ENCODE measurements at regions not wholly inside any gene's neighbourhood (a gene's known extent, or its start where the extent isn't known, plus 50 kb on each side); places are given as distances from the start of the nearest gene placed in this dataset.
A peak's percentile ranks its signal among the peaks of the same experiment; 100 is the strongest.
"Not testable (repeated sequence)": the region's sequence is repeated elsewhere in the genome, so short reads cannot be mapped to it uniquely, and the experiment has no call there.

- Mint-ChIP-seq H3K27me3 (peaks cover 9 to 19% (median 16%) of the 10 kb centered on the region in 3 donors), H3K4me3 (peak overlapping the region in 6 of 8 donors; percentile 7 to 68 (median 39)), H3K36me3 (no peaks in the 10 kb centered on the region), H3K4me1 (peaks cover 13 to 15% (median 14%) of the 10 kb centered on the region in 3 donors), H3K9me3 (no peaks in the 10 kb centered on the region), H3K27ac (peak overlapping the region in 2 of 6 donors; percentile 60 to 90)
- peak; percentile 23 to 35 for ATAC-seq (ENCODE audit: low read depth in 2 of 2)
- peak; percentile 6 for DNase-seq
Observed at GRCh38 chr6:22146931-22147701, 149.7 kb downstream of the PRL start.

DNA sequence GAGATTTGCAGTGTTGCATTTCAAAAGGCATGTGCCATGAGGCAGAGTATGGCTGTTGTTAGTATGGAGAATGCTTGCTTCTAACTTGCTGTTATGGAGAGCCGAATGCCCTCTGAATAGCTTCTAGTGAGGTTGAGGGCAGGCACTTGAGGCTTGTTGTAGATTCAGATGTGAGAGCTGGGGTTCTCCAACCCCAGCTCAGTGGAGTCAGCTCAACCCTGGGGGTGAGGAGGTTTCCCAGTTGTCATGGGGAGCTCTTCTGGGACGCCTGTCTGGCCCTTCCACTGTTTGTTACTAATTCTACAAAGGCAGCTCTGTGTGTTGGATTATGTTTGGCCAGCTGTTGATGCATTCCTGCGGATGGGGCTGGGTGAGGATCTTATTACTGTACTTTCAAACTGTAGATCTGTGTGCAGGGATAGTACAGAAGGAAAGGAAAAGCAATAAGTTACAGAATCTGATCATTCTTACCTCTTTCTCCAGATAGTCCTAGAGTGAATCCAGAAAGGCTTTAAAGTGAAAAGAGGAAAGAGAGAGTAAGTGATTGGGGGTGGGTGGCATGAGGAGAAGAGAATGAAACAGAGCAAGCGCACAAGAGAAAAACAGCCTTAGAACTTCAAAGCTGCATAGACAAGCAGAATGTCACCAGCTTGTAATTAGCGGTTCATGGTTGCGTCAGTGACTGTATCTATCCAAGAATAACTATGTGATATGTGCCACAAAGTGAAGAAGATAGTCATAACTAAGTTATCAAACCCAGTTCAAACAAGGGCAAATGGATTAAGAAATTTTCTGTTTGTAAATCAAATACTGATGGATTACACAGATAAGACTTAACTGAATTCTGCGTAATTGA lies 148.7 kb downstream of the PRL start:
- peak overlapping the region in 1 of 6 donors; percentile 1 for H3K27ac Mint-ChIP-seq

GRCh38 chr6:22149096-22149495 lies 147.7 kb downstream of the PRL start:
- no peak for ATAC-seq (ENCODE audit: low read depth in 2 of 2)
- Mint-ChIP-seq H3K9me3 (no peaks in the 10 kb centered on the region), H3K27me3 (peaks cover 9 to 19% (median 16%) of the 10 kb centered on the region in 3 donors), H3K4me3 (no peak overlapping the region), H3K27ac (no peak overlapping the region), H3K4me1 (peaks cover 21 to 25% (median 22%) of the 10 kb centered on the region in 3 donors), H3K36me3 (no peaks in the 10 kb centered on the region)
- DNase-seq: no peak

More for the DNA sequence above, 148.7 kb downstream of the PRL start:
- no peak for ATAC-seq (ENCODE audit: low read depth in 2 of 2)
- Mint-ChIP-seq H3K4me1 (peaks cover 14 to 18% (median 15%) of the 10 kb centered on the region in 3 donors), H3K36me3 (no peaks in the 10 kb centered on the region), H3K4me3 (no peak overlapping the region), H3K9me3 (no peaks in the 10 kb centered on the region), H3K27me3 (peaks cover 9 to 19% (median 16%) of the 10 kb centered on the region in 3 donors)
- DNase-seq: no peak

- ATAC-seq (ENCODE audit: low read depth in 2 of 2) (peak in 1 of 2 donors; percentile 34), DNase-seq (no peak)
- Mint-ChIP-seq H3K36me3 (no peaks in the 10 kb centered on the region), H3K4me3 (no peak overlapping the region), H3K9me3 (no peaks in the 10 kb centered on the region), H3K4me1 (peaks cover 26 to 28% (median 27%) of the 10 kb centered on the region in 3 donors), H3K27ac (no peak overlapping the region), H3K27me3 (peaks cover 9 to 19% (median 16%) of the 10 kb centered on the region in 3 donors)
Observed at GRCh38 chr6:22149501-22150367, 147.1 kb downstream of the PRL start.

DNA sequence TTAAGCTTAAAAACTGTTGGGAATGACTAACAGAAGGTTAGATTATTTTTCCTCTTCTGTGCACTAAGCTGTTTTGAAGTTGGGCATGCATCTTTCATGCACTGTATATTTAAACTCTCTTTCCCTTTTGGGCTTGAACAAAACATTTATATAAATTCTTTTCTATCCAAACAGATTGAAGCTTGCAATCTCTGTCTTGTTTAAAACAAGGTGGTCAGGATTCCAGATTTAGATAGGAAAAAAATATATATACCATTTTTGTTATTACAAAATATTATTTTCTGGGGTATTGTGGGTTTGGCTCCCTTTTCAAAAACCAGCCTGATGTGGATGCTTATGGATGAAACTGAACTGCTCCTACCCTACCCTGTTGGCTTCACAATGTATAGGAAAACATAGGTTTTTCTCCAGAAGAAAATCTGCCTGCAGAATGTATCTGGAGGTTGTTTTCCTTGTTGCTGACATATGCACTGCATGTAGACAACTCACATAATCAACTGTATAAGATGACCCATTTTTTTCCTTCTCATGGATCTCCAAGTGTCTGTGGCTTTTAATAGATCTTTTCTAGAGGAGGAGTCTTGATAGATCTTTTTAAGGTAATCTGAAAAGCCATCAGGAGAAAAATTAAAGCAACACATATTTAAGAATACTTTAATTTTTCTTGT lies 146.3 kb downstream of the PRL start:
- no peaks in the 10 kb centered on the region for H3K36me3 Mint-ChIP-seq
- DNase-seq (no peak), ATAC-seq (ENCODE audit: low read depth in 2 of 2) (no peak)
- H3K4me1 Mint-ChIP-seq: peaks cover 26 to 34% (median 29%) of the 10 kb centered on the region in 3 donors
- H3K27me3 Mint-ChIP-seq: peaks cover 9 to 19% (median 16%) of the 10 kb centered on the region in 3 donors
- no peak overlapping the region for H3K27ac Mint-ChIP-seq
- H3K9me3 Mint-ChIP-seq: no peaks in the 10 kb centered on the region
- no peak overlapping the region for H3K4me3 Mint-ChIP-seq

GRCh38 chr6:22151892-22152291 lies 144.9 kb downstream of the PRL start:
- no peak for ATAC-seq (ENCODE audit: low read depth in 2 of 2)
- no peak for DNase-seq
- Mint-ChIP-seq H3K4me3 (no peak overlapping the region), H3K4me1 (peaks cover 23 to 34% (median 24%) of the 10 kb centered on the region in 3 donors), H3K27me3 (peaks cover 9 to 15% (median 14%) of the 10 kb centered on the region in 3 donors), H3K9me3 (no peaks in the 10 kb centered on the region), H3K36me3 (no peaks in the 10 kb centered on the region), H3K27ac (no peak overlapping the region)

- peaks cover 14 to 25% (median 18%) of the 10 kb centered on the region in 3 donors for H3K4me1 Mint-ChIP-seq
- ATAC-seq (ENCODE audit: low read depth in 2 of 2) (no peak), DNase-seq (no peak)
- peak overlapping the region in 1 of 6 donors; percentile 19 for H3K27ac Mint-ChIP-seq
- H3K36me3 Mint-ChIP-seq: no peaks in the 10 kb centered on the region
- H3K4me3 Mint-ChIP-seq: no peak overlapping the region
- H3K9me3 Mint-ChIP-seq: no peaks in the 10 kb centered on the region
- peaks cover 8 to 9% (median 8%) of the 10 kb centered on the region in 3 donors for H3K27me3 Mint-ChIP-seq
Observed at GRCh38 chr6:22152841-22153240, 144.0 kb downstream of the PRL start.

- peak overlapping the region in 1 of 8 donors; percentile 0 for H3K4me3 Mint-ChIP-seq
- H3K9me3 Mint-ChIP-seq: no peaks in the 10 kb centered on the region
- peak; percentile 53 for DNase-seq
- H3K27ac Mint-ChIP-seq: peak overlapping the region in 3 of 6 donors; percentile 2 to 70 (median 62)
- peaks cover 13 to 22% (median 15%) of the 10 kb centered on the region in 3 donors for H3K4me1 Mint-ChIP-seq
- H3K36me3 Mint-ChIP-seq: no peaks in the 10 kb centered on the region
- peaks cover under 1 to 9% (median 1%) of the 10 kb centered on the region in 3 donors for H3K27me3 Mint-ChIP-seq
- ATAC-seq (ENCODE audit: low read depth in 2 of 2): peak; percentile 94 to 98
Observed at GRCh38 chr6:22153384-22154158, 143.3 kb downstream of the PRL start.

- H3K27ac Mint-ChIP-seq: no peak overlapping the region
- ATAC-seq (ENCODE audit: low read depth in 2 of 2) (no peak), DNase-seq (no peak)
- no peaks in the 10 kb centered on the region for H3K27me3 Mint-ChIP-seq
- peaks cover 0 to 1% (median 0%) of the 10 kb centered on the region in 7 donors for H3K9me3 Mint-ChIP-seq
- H3K36me3 Mint-ChIP-seq: no peaks in the 10 kb centered on the region
- H3K4me1 Mint-ChIP-seq: peaks cover 13 to 22% (median 15%) of the 10 kb centered on the region in 3 donors
- no peak overlapping the region for H3K4me3 Mint-ChIP-seq
Observed at GRCh38 chr6:22155551-22155950, 141.3 kb downstream of the PRL start.

- Mint-ChIP-seq H3K9me3 (peaks cover 0 to 1% (median 0%) of the 10 kb centered on the region in 7 donors), H3K27ac (no peak overlapping the region), H3K27me3 (no peaks in the 10 kb centered on the region), H3K4me3 (no peak overlapping the region), H3K36me3 (no peaks in the 10 kb centered on the region), H3K4me1 (peaks cover 13 to 22% (median 15%) of the 10 kb centered on the region in 3 donors)
- DNase-seq (no peak), ATAC-seq (ENCODE audit: low read depth in 2 of 2) (no peak)
Observed at GRCh38 chr6:22157233-22157632, 139.6 kb downstream of the PRL start.

DNA sequence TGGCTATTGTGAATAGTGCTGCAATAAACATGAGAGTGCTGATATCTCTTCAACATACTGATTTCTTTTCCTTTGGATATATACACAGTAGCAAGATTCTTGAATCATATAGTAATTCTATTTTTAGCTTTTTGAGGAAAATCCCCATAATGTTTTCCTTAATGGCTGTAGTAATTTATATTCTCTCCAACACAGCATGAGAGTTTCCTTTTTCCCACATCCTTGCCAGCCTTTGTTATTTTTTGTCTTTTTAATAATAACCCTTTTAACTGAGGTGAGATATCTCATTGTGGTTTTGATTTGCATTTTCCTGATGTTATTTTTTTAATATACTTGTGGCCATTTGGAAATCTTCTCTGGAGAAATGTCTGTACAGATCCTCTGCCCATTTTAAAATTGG lies 132.6 kb downstream of the PRL start:
- Mint-ChIP-seq H3K27ac (no peak overlapping the region), H3K9me3 (peaks cover 0 to 10% (median 6%) of the 10 kb centered on the region in 7 donors), H3K4me1 (no peaks in the 10 kb centered on the region), H3K4me3 (no peak overlapping the region), H3K27me3 (no peaks in the 10 kb centered on the region), H3K36me3 (no peaks in the 10 kb centered on the region)
- DNase-seq (no peak), ATAC-seq (ENCODE audit: low read depth in 2 of 2) (no peak)

DNA sequence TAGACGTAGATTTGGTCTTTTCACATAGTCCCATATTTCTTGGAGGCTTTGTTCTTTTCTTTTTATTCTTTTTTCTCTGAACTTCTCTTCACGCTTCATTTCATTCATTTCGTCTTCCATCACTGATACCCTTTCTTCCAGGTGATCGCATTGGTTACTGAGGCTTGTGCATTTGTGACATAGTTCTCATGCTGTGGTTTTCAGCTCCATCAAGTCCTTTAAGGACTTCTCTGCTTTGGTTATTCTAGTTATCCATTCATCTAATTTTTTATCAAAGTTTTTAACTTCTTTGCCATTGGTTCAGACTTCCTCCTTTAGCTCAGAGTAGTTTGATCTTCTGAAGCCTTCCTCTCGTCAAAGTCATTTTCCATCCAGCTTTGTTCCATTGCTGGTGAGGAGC lies 125.8 kb downstream of the PRL start:
- H3K4me3 Mint-ChIP-seq; ATAC-seq (ENCODE audit: low read depth in 2 of 2); DNase-seq; H3K27ac Mint-ChIP-seq; H3K27me3 Mint-ChIP-seq; H3K4me1 Mint-ChIP-seq: not testable (repeated sequence)
- Mint-ChIP-seq H3K9me3 (peaks cover 15 to 47% (median 41%) of the 10 kb centered on the region in 7 donors), H3K36me3 (peaks cover 0 to 30% of the 10 kb centered on the region in 2 donors)
